ENCODE measurements at regions not wholly inside any gene's neighbourhood (a gene's known extent, or its start where the extent isn't known, plus 50 kb on each side); places are given as distances from the start of the nearest gene placed in this dataset.

DNA sequence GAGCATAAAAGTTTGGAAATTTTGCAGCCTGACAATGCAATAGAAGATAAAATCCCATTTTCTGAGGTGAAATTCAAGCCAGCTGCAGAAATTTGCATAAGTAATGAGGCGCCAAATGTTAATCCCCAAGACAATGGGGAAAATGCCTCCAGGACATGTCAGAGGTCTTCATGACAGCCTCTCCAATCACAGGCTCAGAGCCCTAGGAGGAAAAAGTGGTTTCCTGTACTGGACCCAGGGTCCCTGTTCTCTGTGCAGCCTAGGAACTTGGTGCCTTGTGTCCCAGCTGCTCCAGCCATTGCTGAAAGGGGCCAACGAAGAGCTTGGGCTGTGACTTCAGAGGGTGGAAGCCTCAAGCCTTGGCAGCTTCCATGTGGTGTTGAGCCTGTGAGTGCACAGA is 1218.1 kb downstream of the GALC start:
- Histone ChIP-seq H3K4me3 (ENCODE audit: low read depth in 2 of 2, low read length in 2 of 2) (no peak overlapping the region), H3K27me3 (ENCODE audit: control insufficient read depth, insufficient read depth, low read length) (no peaks in the 10 kb centered on the region), H3K9me3 (ENCODE audit: control insufficient read depth, insufficient read depth, low read depth, low read length) (no peaks in the 10 kb centered on the region), H3K27ac (ENCODE audit: low read length) (no peak overlapping the region), H3K4me1 (ENCODE audit: control insufficient read depth, insufficient read depth, low read length) (no peaks in the 10 kb centered on the region), H3K36me3 (ENCODE audit: control insufficient read depth, insufficient read depth, low read length) (no peaks in the 10 kb centered on the region)
- DNase-seq (ENCODE audit: low read depth, low spot score) (no peak), ATAC-seq (no peak)
- TF ChIP-seq, protein P1, sequence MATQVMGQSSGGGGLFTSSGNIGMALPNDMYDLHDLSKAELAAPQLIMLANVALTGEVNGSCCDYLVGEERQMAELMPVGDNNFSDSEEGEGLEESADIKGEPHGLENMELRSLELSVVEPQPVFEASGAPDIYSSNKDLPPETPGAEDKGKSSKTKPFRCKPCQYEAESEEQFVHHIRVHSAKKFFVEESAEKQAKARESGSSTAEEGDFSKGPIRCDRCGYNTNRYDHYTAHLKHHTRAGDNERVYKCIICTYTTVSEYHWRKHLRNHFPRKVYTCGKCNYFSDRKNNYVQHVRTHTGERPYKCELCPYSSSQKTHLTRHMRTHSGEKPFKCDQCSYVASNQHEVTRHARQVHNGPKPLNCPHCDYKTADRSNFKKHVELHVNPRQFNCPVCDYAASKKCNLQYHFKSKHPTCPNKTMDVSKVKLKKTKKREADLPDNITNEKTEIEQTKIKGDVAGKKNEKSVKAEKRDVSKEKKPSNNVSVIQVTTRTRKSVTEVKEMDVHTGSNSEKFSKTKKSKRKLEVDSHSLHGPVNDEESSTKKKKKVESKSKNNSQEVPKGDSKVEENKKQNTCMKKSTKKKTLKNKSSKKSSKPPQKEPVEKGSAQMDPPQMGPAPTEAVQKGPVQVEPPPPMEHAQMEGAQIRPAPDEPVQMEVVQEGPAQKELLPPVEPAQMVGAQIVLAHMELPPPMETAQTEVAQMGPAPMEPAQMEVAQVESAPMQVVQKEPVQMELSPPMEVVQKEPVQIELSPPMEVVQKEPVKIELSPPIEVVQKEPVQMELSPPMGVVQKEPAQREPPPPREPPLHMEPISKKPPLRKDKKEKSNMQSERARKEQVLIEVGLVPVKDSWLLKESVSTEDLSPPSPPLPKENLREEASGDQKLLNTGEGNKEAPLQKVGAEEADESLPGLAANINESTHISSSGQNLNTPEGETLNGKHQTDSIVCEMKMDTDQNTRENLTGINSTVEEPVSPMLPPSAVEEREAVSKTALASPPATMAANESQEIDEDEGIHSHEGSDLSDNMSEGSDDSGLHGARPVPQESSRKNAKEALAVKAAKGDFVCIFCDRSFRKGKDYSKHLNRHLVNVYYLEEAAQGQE (IDR thresholded peaks at IDR 0.05; ENCODE audit: insufficient read depth in 1 of 2, low read depth in 2 of 2, low read length in 1 of 2), result no peak
- no peak for TF ChIP-seq POLR2AphosphoS5 (IDR thresholded peaks at IDR 0.05; ENCODE audit: low read depth, low read length)
- no peak for TF ChIP-seq SIN3A (IDR thresholded peaks at IDR 0.05; ENCODE audit: borderline replicate concordance, insufficient read depth, low read depth, low read length)
- TF ChIP-seq, protein P2, sequence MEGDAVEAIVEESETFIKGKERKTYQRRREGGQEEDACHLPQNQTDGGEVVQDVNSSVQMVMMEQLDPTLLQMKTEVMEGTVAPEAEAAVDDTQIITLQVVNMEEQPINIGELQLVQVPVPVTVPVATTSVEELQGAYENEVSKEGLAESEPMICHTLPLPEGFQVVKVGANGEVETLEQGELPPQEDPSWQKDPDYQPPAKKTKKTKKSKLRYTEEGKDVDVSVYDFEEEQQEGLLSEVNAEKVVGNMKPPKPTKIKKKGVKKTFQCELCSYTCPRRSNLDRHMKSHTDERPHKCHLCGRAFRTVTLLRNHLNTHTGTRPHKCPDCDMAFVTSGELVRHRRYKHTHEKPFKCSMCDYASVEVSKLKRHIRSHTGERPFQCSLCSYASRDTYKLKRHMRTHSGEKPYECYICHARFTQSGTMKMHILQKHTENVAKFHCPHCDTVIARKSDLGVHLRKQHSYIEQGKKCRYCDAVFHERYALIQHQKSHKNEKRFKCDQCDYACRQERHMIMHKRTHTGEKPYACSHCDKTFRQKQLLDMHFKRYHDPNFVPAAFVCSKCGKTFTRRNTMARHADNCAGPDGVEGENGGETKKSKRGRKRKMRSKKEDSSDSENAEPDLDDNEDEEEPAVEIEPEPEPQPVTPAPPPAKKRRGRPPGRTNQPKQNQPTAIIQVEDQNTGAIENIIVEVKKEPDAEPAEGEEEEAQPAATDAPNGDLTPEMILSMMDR (IDR thresholded peaks at IDR 0.05), result no peak
- TF ChIP-seq TCF7L2 (IDR thresholded peaks at IDR 0.05; ENCODE audit: low read depth, low read length), result no peak
- BruUV-seq (replicated peaks), result no TSS peak
- ChIA-PET POLR2A (no interaction called here), CTCF (no interaction called here)
- in situ Hi-C loops (cut with HindIII; ENCODE audit: low pct_unique_long_range_greater_than_20kb, low sequenced_read_pairs), result no loop called here
- intact Hi-C loops (cut with micrococcal nuclease; ENCODE audit: unreplicated experiment), result no loop called here

DNA sequence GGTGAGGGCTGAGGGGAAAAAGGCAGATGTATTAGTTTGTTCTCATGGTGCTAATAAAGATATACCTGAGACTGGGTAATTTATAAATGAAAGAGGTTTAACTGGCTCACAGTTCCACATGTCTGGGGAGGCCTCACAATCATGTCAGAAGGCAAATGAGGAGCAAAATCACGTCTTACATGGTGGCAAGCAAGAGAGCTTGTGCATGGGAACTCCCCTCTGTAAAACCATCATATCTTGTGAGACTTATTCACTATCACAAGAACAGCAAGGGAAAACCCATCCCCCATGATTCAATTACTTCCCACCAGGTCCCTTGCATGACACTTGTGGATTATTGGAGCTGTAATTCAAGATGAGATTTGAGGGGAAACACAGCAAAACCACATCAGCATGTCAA is 1220.9 kb downstream of the GALC start:
- BruUV-seq (replicated peaks), result no TSS peak
- DNase-seq (ENCODE audit: low read depth, low spot score) (no peak), ATAC-seq (no peak)
- intact Hi-C loops (cut with micrococcal nuclease; ENCODE audit: unreplicated experiment) (no loop called here), in situ Hi-C loops (cut with HindIII; ENCODE audit: low pct_unique_long_range_greater_than_20kb, low sequenced_read_pairs) (no loop called here)
- Histone ChIP-seq H3K4me3 (ENCODE audit: low read depth in 2 of 2, low read length in 2 of 2) (no peak overlapping the region), H3K4me1 (ENCODE audit: control insufficient read depth, insufficient read depth, low read length) (no peaks in the 10 kb centered on the region), H3K36me3 (ENCODE audit: control insufficient read depth, insufficient read depth, low read length) (no peaks in the 10 kb centered on the region), H3K27me3 (ENCODE audit: control insufficient read depth, insufficient read depth, low read length) (no peaks in the 10 kb centered on the region), H3K27ac (ENCODE audit: low read length) (no peak overlapping the region), H3K9me3 (ENCODE audit: control insufficient read depth, insufficient read depth, low read depth, low read length) (no peaks in the 10 kb centered on the region)
- TF ChIP-seq POLR2AphosphoS5 (IDR thresholded peaks at IDR 0.05; ENCODE audit: low read depth, low read length) (no peak), SIN3A (IDR thresholded peaks at IDR 0.05; ENCODE audit: borderline replicate concordance, insufficient read depth, low read depth, low read length) (no peak), TCF7L2 (IDR thresholded peaks at IDR 0.05; ENCODE audit: low read depth, low read length) (no peak)
- TF ChIP-seq, protein P1 (IDR thresholded peaks at IDR 0.05; ENCODE audit: insufficient read depth in 1 of 2, low read depth in 2 of 2, low read length in 1 of 2), result no peak
- TF ChIP-seq, protein P2 (IDR thresholded peaks at IDR 0.05), result no peak
- ChIA-PET CTCF (no interaction called here), POLR2A (no interaction called here)

Measured in Panc1 (cell line).